Muscle layer of duodenum (tissue), 2 donors: ENCODE measurements at regions not wholly inside any gene's neighbourhood (a gene's known extent, or its start where the extent isn't known, plus 50 kb on each side); places are given as distances from the start of the nearest gene placed in this dataset.

ENCODE experiments used
- H3K27ac ChIP-seq: one replicate; pipeline ENCODE4 v1.7.0; 2013; ENCODE audit warnings: mild to moderate bottlenecking, low read length
- H3K27me3 ChIP-seq: one replicate; pipeline ENCODE4 v1.7.0; 2013; ENCODE audit warnings: low read depth, mild to moderate bottlenecking, control low read depth, low read length
- H3K36me3 ChIP-seq, 2 donors: one replicate each; pipeline ENCODE4 v1.7.0; 2013; ENCODE audit warnings: low read length in 2 of 2, control low read depth in 1 of 2, mild to moderate bottlenecking in 1 of 2; ENCODE audit not compliant: insufficient read depth in 2 of 2, control insufficient read depth in 1 of 2
- H3K4me1 ChIP-seq, 2 donors: one replicate each; pipeline ENCODE4 v1.7.0; 2013; ENCODE audit warnings: low read length in 2 of 2, mild to moderate bottlenecking in 2 of 2, control low read depth in 1 of 2, moderate library complexity in 1 of 2; ENCODE audit not compliant: insufficient read depth in 2 of 2, control insufficient read depth in 1 of 2
- H3K4me3 ChIP-seq, 2 donors: one replicate each; pipeline ENCODE4 v1.7.0; 2013; ENCODE audit warnings: low read length in 2 of 2, low read depth in 1 of 2, mild to moderate bottlenecking in 1 of 2
- H3K9me3 ChIP-seq, 2 donors: one replicate each; pipeline ENCODE4 v1.7.0; 2013; ENCODE audit warnings: low read length in 2 of 2, control low read depth in 1 of 2, mild to moderate bottlenecking in 1 of 2; ENCODE audit not compliant: control insufficient read depth in 1 of 2
- donor health status: healthy.

GRCh38 chr3:14345496-14346150, 56.8 kb upstream of the SLC6A6 start:
- no peak overlapping the region for H3K27ac ChIP-seq
- H3K4me1 ChIP-seq: no peaks in the 10 kb centered on the region
- no peak overlapping the region for H3K4me3 ChIP-seq
- no peaks in the 10 kb centered on the region for H3K9me3 ChIP-seq
- H3K27me3 ChIP-seq: no peaks in the 10 kb centered on the region
- H3K36me3 ChIP-seq: no peaks in the 10 kb centered on the region

GRCh38 chr3:14346191-14346590, 56.2 kb upstream of the SLC6A6 start:
- H3K27ac ChIP-seq: no peak overlapping the region
- no peaks in the 10 kb centered on the region for H3K36me3 ChIP-seq
- no peak overlapping the region for H3K4me3 ChIP-seq

GRCh38 chr3:14346642-14347041, 55.8 kb upstream of the SLC6A6 start:
- Histone ChIP-seq H3K27me3 (no peaks in the 10 kb centered on the region), H3K36me3 (no peaks in the 10 kb centered on the region), H3K4me3 (no peak overlapping the region), H3K27ac (no peak overlapping the region), H3K4me1 (no peaks in the 10 kb centered on the region), H3K9me3 (no peaks in the 10 kb centered on the region)

More at GRCh38 chr3:14346191-14346590, 56.2 kb upstream of the SLC6A6 start:
- no peaks in the 10 kb centered on the region for H3K27me3 ChIP-seq
- H3K9me3 ChIP-seq: no peaks in the 10 kb centered on the region
- H3K4me1 ChIP-seq: no peaks in the 10 kb centered on the region

- no peak overlapping the region for H3K4me3 ChIP-seq
- no peaks in the 10 kb centered on the region for H3K9me3 ChIP-seq
- H3K4me1 ChIP-seq: no peaks in the 10 kb centered on the region
- no peak overlapping the region for H3K27ac ChIP-seq
- no peaks in the 10 kb centered on the region for H3K36me3 ChIP-seq
- H3K27me3 ChIP-seq: no peaks in the 10 kb centered on the region
Measured at GRCh38 chr3:14347110-14347509, 55.3 kb upstream of the SLC6A6 start.

- Histone ChIP-seq H3K4me3 (no peak overlapping the region), H3K27me3 (no peaks in the 10 kb centered on the region), H3K9me3 (no peaks in the 10 kb centered on the region), H3K36me3 (no peaks in the 10 kb centered on the region), H3K27ac (no peak overlapping the region), H3K4me1 (no peaks in the 10 kb centered on the region)
Measured at GRCh38 chr3:14351617-14352001, 50.8 kb upstream of the SLC6A6 start.

GRCh38 chr3:14352002-14352627, 50.3 kb upstream of the SLC6A6 start:
- Histone ChIP-seq H3K9me3 (no peaks in the 10 kb centered on the region), H3K36me3 (no peaks in the 10 kb centered on the region), H3K4me1 (no peaks in the 10 kb centered on the region), H3K4me3 (no peak overlapping the region), H3K27me3 (no peaks in the 10 kb centered on the region), H3K27ac (no peak overlapping the region)
